CD14-positive monocyte (primary cell): ENCODE measurements at regions not wholly inside any gene's neighbourhood (a gene's known extent, or its start where the extent isn't known, plus 50 kb on each side); places are given as distances from the start of the nearest gene placed in this dataset.

Experiments used
- DNase-seq, 3 donors: peaks; one replicate each; pipeline ENCODE4 v3.0.0-alpha.2; 2011 to 2022
- H2AFZ ChIP-seq: 2 replicates; pipeline ENCODE4 v1.6.0; 2012; ENCODE audit warnings: mild to moderate bottlenecking, low read depth, low read length, inconsistent platforms; ENCODE audit not compliant: insufficient read depth, poor library complexity, severe bottlenecking
- H3K27ac ChIP-seq, 2 donors: 1 replicate in 1 of 2; 2 replicates in 1 of 2; pipeline ENCODE4 v1.5.1; 2012 to 2013; ENCODE audit warnings: low read length in 2 of 2, control low read depth in 1 of 2, inconsistent platforms in 1 of 2, low read depth in 1 of 2, mild to moderate bottlenecking in 1 of 2
- H3K27me3 ChIP-seq, 2 donors: one replicate each; pipeline versions ENCODE4 v1.6.0 to v1.6.1; 2011 to 2013; ENCODE audit warnings: low read length in 2 of 2; ENCODE audit not compliant: control insufficient read depth in 2 of 2, insufficient read depth in 2 of 2
- H3K36me3 ChIP-seq, 2 donors: replicated peaks in 1 of 2; 1 replicate in 1 of 2; 2 replicates in 1 of 2; pipeline versions ENCODE4 v1.5.1 to v1.6.1; 2012 to 2013; ENCODE audit warnings: low read length in 2 of 2, control low read depth in 1 of 2, inconsistent platforms in 1 of 2, mild to moderate bottlenecking in 1 of 2; ENCODE audit not compliant: insufficient read depth in 2 of 2, control insufficient read depth in 1 of 2
- H3K4me1 ChIP-seq, 2 donors: 1 replicate in 1 of 2; 2 replicates in 1 of 2; pipeline versions ENCODE4 v1.5.1 to v1.6.1; 2012 to 2013; ENCODE audit warnings: low read length in 2 of 2, control low read depth in 1 of 2, inconsistent platforms in 1 of 2, mild to moderate bottlenecking in 1 of 2, moderate library complexity in 1 of 2; ENCODE audit not compliant: insufficient read depth in 2 of 2, control insufficient read depth in 1 of 2
- H3K4me2 ChIP-seq: replicated peaks from 2 replicates; pipeline ENCODE3; 2012; ENCODE audit warnings: low read length, moderate library complexity, mild to moderate bottlenecking; ENCODE audit not compliant: poor library complexity, severe bottlenecking; ENCODE audit errors: extremely low read depth
- H3K4me3 ChIP-seq, 3 experiments: fragments of 200-600 bp in 1 of 3; sonication (generic) in 1 of 3; replicated peaks in 1 of 3; 1 replicate in 2 of 3; 2 replicates in 1 of 3; pipeline ENCODE4 v1.5.1; 2011 to 2013; ENCODE audit warnings: low read length in 3 of 3, mild to moderate bottlenecking in 3 of 3, control low read depth in 2 of 3, low read depth in 2 of 3, inconsistent platforms in 1 of 3, moderate library complexity in 1 of 3
- H3K79me2 ChIP-seq: 2 replicates; pipeline ENCODE4 v1.6.0; 2012; ENCODE audit warnings: mild to moderate bottlenecking, control low read depth, inconsistent platforms, low read length, moderate library complexity; ENCODE audit not compliant: insufficient read depth
- H3K9ac ChIP-seq: 2 replicates; pipeline ENCODE4 v1.6.0; 2017; ENCODE audit warnings: low read length, mild to moderate bottlenecking; ENCODE audit not compliant: insufficient read depth, poor library complexity, severe bottlenecking
- H3K9me3 ChIP-seq, 2 donors: replicated peaks in 1 of 2; 1 replicate in 1 of 2; 2 replicates in 1 of 2; pipeline versions ENCODE4 v1.5.1 to v1.6.1; 2012 to 2013; ENCODE audit warnings: low read length in 2 of 2, control low read depth in 1 of 2; ENCODE audit not compliant: control insufficient read depth in 1 of 2, insufficient read depth in 1 of 2
- H4K20me1 ChIP-seq: 2 replicates; pipeline ENCODE4 v1.6.0; 2012; ENCODE audit warnings: mild to moderate bottlenecking, low read length, control low read depth, moderate library complexity; ENCODE audit not compliant: insufficient read depth
- H3K27ac Mint-ChIP-seq, 7 donors: one replicate each; pipeline ENCODE4 v1.8.0; 2020; ENCODE audit warnings: mild to moderate bottlenecking in 7 of 7, mixed read lengths in 7 of 7, moderate library complexity in 6 of 7, inconsistent platforms in 2 of 7
- H3K27me3 Mint-ChIP-seq, 3 donors: one replicate each; pipeline ENCODE4 v1.8.0; 2021 to 2022; ENCODE audit warnings: low read depth in 3 of 3, mild to moderate bottlenecking in 3 of 3, mixed read lengths in 3 of 3, moderate library complexity in 3 of 3, inconsistent platforms in 1 of 3
- H3K36me3 Mint-ChIP-seq, 2 donors: one replicate each; pipeline ENCODE4 v1.8.0; 2020; ENCODE audit warnings: mixed read lengths in 2 of 2, inconsistent platforms in 1 of 2, mild to moderate bottlenecking in 1 of 2
- H3K4me1 Mint-ChIP-seq: one replicate; pipeline ENCODE4 v1.8.0; 2020; ENCODE audit warnings: mild to moderate bottlenecking, mixed read lengths
- H3K4me3 Mint-ChIP-seq, 2 donors: one replicate each; pipeline ENCODE4 v1.8.0; 2020; ENCODE audit warnings: mild to moderate bottlenecking in 2 of 2, mixed read lengths in 2 of 2, moderate library complexity in 1 of 2
- H3K9me3 Mint-ChIP-seq, 7 donors: one replicate each; pipeline ENCODE4 v1.8.0; 2020 to 2022; ENCODE audit warnings: mixed read lengths in 7 of 7, mild to moderate bottlenecking in 6 of 7, moderate library complexity in 6 of 7, inconsistent platforms in 2 of 7
- CTCF ChIP-seq: fragments of 200-600 bp; IDR thresholded peaks from one replicate; pipeline ENCODE4 v1.8.0; 2022; ENCODE audit warnings: antibody characterized with exemption, mild to moderate bottlenecking
- WGBS: methylation state at CpG from one replicate; pipeline ENCODE4 v1.1.5; 2013; ENCODE audit warnings: missing lambda C conversion rate; ENCODE audit not compliant: insufficient coverage; 5-methylcytosine and 5-hydroxymethylcytosine counted together
- intact Hi-C, 2 donors: fragments of 100-400 bp; cut with micrococcal nuclease; formaldehyde crosslinking; loops; one replicate each; pipeline versions ENCODE4 v1.15.0 to v1.15.1; 2023

- TF ChIP-seq CTCF: no peak
- no peaks in the 10 kb centered on the region for H3K27me3 ChIP-seq
- no peaks in the 10 kb centered on the region for H3K4me1 Mint-ChIP-seq
- DNase-seq: no peak
- no peaks in the 10 kb centered on the region for H4K20me1 ChIP-seq
- H3K27ac ChIP-seq: no peak overlapping the region
- H3K4me1 ChIP-seq: no peaks in the 10 kb centered on the region
- H2AFZ ChIP-seq: no peak overlapping the region
- no peaks in the 10 kb centered on the region for H3K79me2 ChIP-seq
- no peak overlapping the region for H3K4me3 ChIP-seq
- H3K36me3 Mint-ChIP-seq: no peaks in the 10 kb centered on the region
- H3K9me3 Mint-ChIP-seq: peaks cover 0 to 8% (median 2%) of the 10 kb centered on the region in 7 donors
- peaks cover 8 to 16% (median 14%) of the 10 kb centered on the region in 3 donors for H3K27me3 Mint-ChIP-seq
- H3K36me3 ChIP-seq: no peaks in the 10 kb centered on the region
- no peak overlapping the region for H3K27ac Mint-ChIP-seq
- no CpG with 5 or more reads among the region's 4 CpGs for WGBS
- H3K4me2 ChIP-seq: no peak overlapping the region
- H3K4me3 Mint-ChIP-seq: no peak overlapping the region
- no peaks in the 10 kb centered on the region for H3K9me3 ChIP-seq
- intact Hi-C loops: no loop called here
- H3K9ac ChIP-seq: no peak overlapping the region
These were observed 202.8 kb downstream of the RRAGC start for GRCh38 chr1:38656726-38657125.

GRCh38 chr1:38652217-38652616, 207.4 kb downstream of the RRAGC start:
- Histone ChIP-seq H2AFZ (no peak overlapping the region), H3K36me3 (no peaks in the 10 kb centered on the region), H4K20me1 (no peaks in the 10 kb centered on the region), H3K79me2 (no peaks in the 10 kb centered on the region), H3K9ac (no peak overlapping the region), H3K4me3 (no peak overlapping the region), H3K9me3 (no peaks in the 10 kb centered on the region), H3K27ac (no peak overlapping the region), H3K4me2 (no peak overlapping the region), H3K27me3 (no peaks in the 10 kb centered on the region), H3K4me1 (no peaks in the 10 kb centered on the region)
- H3K4me3 Mint-ChIP-seq: no peak overlapping the region
- no peaks in the 10 kb centered on the region for H3K4me1 Mint-ChIP-seq
- peaks cover 0 to 2% (median 0%) of the 10 kb centered on the region in 7 donors for H3K9me3 Mint-ChIP-seq
- no peak for TF ChIP-seq CTCF
- peaks cover 12 to 25% (median 13%) of the 10 kb centered on the region in 3 donors for H3K27me3 Mint-ChIP-seq
- H3K27ac Mint-ChIP-seq: no peak overlapping the region
- no CpG with 5 or more reads among the region's 1 CpG for WGBS
- H3K36me3 Mint-ChIP-seq: no peaks in the 10 kb centered on the region
- intact Hi-C loops: no loop called here
- DNase-seq: no peak
